NT2/D1 (cell line): ENCODE measurements at regions not wholly inside any gene's neighbourhood (a gene's known extent, or its start where the extent isn't known, plus 50 kb on each side); places are given as distances from the start of the nearest gene placed in this dataset.

Experiments
- SUZ12 ChIP-seq: IDR thresholded peaks from 2 replicates; pipeline ENCODE4 v1.6.1; 2011; ENCODE audit not compliant: insufficient read length, insufficient read depth; ENCODE audit errors: extremely low read depth
- YY1 ChIP-seq: IDR thresholded peaks from 2 replicates; pipeline ENCODE4 v1.6.1; 2011; ENCODE audit not compliant: insufficient read length, insufficient read depth
- ZNF274 ChIP-seq: IDR thresholded peaks from 2 replicates; pipeline ENCODE4 v1.6.1; 2011; ENCODE audit warnings: mild to moderate bottlenecking, low read depth, low read length

- TF ChIP-seq YY1 (no peak), SUZ12 (no peak), ZNF274 (no peak)
These were observed 958.0 kb downstream of the EPHA4 start for GRCh38 chr2:220614064-220614463.
